C4-2B (cell line): ENCODE measurements at regions not wholly inside any gene's neighbourhood (a gene's known extent, or its start where the extent isn't known, plus 50 kb on each side); places are given as distances from the start of the nearest gene placed in this dataset.

Experiments used
- H3K27ac ChIP-seq: fragments of 450-650 bp; 2 replicates; pipeline ENCODE4 v1.5.1; 2017
- ZFX ChIP-seq: fragments of 450-650 bp; IDR thresholded peaks from 2 replicates; pipeline ENCODE4 v1.6.1; 2017
- TF ChIP-seq, protein P1 (sequence below): fragments of 450-650 bp; conservative IDR thresholded peaks from 2 replicates; pipeline ENCODE4 v1.5.1; 2017; ENCODE audit warnings: mild to moderate bottlenecking

DNA sequence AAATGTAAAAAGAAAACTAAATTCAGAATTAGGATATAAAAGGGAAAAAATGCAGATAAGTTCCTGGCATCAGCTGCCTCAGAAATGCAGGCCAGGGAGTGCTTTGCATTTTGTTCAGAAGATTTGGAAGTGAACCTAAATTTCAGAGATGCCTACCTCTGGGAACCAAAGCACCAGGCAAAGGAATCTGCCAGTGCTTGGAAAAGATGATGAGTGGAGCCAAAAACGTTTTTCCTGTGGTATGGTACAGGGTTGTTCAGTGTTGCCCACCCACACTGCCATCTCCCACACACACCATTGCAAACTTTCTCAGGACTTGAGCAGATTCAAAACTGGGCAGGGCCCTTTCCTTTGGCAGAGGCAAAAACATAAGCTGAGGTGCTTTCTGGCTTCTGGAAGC is 349.5 kb downstream of the TGFB2 start:
- no peak overlapping the region; the same call in 1 of the 2 replicates for H3K27ac ChIP-seq
- no peak for TF ChIP-seq ZFX
- TF ChIP-seq, protein P1, sequence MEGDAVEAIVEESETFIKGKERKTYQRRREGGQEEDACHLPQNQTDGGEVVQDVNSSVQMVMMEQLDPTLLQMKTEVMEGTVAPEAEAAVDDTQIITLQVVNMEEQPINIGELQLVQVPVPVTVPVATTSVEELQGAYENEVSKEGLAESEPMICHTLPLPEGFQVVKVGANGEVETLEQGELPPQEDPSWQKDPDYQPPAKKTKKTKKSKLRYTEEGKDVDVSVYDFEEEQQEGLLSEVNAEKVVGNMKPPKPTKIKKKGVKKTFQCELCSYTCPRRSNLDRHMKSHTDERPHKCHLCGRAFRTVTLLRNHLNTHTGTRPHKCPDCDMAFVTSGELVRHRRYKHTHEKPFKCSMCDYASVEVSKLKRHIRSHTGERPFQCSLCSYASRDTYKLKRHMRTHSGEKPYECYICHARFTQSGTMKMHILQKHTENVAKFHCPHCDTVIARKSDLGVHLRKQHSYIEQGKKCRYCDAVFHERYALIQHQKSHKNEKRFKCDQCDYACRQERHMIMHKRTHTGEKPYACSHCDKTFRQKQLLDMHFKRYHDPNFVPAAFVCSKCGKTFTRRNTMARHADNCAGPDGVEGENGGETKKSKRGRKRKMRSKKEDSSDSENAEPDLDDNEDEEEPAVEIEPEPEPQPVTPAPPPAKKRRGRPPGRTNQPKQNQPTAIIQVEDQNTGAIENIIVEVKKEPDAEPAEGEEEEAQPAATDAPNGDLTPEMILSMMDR: no peak

DNA sequence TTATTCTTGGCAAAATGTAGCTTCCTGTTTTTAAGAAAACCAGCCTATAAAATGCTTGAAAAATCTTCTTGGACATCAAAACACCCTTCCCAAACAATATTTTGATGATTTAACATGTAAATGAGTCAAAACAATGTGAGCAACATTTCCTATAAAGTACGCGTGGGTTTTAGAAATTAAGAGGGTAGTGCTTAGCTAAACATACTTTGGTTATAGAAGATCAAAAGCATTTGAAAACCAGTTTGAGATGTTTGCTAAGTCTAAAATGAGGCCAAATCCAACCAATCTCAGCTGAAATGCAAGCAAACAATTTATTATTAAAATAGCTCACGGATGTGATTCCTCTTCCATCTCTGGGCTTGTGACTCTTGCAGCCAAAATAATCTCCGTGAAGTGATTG is 350.4 kb downstream of the TGFB2 start:
- no peak overlapping the region for H3K27ac ChIP-seq
- TF ChIP-seq, protein P1: no peak
- TF ChIP-seq ZFX: no peak

DNA sequence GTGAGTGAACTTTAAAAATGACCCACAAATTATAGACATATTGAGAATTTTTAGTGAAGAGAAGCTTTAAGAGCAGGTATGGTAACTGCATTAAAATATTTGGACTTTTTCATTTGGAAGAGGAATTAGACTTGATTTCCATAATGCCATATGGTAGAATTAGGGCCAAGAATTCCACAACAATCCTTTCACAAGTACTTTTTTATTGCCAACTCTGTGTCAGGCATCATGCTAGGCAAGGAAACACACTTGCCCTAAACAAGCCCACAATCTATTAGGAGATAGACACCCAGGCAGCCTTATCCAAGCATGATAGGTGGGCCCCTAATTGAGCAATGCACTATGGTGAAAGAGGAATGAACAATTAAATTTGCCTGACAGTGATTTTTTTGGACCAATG is 353.0 kb downstream of the TGFB2 start:
- TF ChIP-seq ZFX: no peak
- TF ChIP-seq, protein P1: no peak

DNA sequence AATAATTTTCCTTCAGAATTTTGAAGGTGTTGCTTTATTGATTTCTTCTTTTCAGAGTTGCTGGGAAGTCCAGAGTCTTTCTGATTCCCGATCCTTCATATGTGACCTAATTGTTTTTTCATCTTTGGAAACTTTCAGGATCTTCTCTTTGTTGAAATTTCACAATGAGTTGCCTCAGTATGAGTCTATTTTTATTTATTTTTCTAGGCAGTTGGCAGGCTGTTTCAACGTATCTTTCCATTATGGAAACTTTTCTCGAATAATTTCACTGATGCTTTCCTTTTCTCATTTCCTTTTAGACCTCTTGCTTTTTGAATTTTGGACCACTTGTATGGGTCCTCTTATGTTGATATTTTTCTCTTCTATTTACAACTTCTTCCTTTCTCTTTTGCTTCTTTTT is 354.3 kb downstream of the TGFB2 start:
- TF ChIP-seq, protein P1: no peak
- TF ChIP-seq ZFX: no peak
- no peak overlapping the region for H3K27ac ChIP-seq

More for the DNA sequence above, 353.0 kb downstream of the TGFB2 start:
- no peak overlapping the region for H3K27ac ChIP-seq

DNA sequence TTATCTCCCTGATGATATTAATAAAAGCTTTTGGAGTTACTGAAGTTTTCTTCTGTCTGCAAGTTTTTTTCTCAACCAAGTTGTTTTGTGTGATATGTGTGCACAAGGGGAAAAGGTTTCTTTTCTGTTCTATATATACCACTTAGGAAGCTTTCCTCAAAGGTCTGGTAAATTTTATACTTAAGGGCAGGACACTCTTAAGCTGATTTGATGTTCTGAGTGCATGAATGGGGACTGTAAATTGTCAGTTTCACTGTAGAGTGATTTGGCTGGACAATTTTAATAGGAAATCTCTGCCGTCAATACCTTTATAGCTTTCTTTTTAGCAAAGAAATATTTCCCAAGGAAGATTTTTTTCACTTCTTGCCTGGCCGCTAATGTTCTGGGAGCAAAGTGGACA is 354.7 kb downstream of the TGFB2 start:
- no peak for TF ChIP-seq ZFX
- TF ChIP-seq, protein P1: no peak
- no peak overlapping the region for H3K27ac ChIP-seq

DNA sequence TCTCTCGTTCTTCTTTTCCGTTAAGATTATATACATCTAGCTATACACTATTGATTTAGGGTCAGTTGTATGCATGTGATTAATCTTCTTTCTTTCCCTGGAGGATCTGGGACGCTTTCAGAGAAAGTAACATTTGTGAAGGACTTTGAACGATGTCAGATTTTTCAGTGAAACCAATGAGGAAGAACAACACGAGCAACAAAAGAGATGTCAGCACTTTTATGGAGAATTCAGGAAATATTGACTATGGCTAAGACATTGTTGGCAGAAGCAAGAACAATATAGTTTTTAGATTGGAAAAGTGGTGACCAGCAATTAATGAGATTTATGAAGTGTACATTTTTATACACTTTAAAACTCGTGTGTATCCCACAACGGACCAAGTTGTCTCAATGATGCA is 355.5 kb downstream of the TGFB2 start:
- no peak for TF ChIP-seq ZFX
- H3K27ac ChIP-seq: no peak overlapping the region

DNA sequence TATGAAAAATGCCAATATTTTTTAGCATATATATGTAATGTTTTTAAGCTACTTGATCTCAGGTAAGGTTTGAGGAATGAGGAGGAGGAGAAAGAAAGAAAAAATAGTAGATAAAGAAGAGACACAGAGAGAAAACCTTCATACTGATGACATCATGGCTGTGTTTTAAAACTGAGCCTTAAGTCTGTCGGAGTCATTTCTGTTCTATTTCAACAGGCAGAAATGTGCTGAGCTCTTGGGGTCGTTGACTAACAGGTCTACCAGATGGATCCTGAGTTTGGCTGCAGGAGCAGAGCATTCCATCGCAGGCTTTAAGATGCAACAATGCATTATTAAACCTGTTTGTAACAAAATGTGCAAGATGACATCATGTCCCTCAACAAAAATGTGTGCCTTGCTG is 356.0 kb downstream of the TGFB2 start:
- H3K27ac ChIP-seq: no peak overlapping the region
- TF ChIP-seq ZFX: no peak
- TF ChIP-seq, protein P1: no peak

DNA sequence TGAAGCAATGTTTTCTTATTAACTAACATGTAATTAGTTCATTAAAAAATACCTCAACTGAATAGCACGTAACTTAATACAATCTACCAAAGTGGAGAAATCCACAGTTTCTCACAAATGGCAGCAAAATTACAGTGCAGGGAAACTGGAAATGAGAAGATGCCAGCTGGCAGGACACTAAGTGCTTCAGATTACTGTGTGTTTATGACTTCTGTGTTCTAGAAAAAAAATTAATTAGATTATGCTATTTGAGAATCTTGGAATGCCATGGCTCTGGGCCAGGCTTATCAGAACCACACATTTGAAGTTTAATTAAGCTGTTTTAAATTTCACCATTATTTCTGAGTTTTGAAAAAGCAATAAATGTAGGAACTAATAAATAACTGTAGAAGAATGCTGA is 357.6 kb downstream of the TGFB2 start:
- TF ChIP-seq, protein P1: no peak
- TF ChIP-seq ZFX: no peak

More for the DNA sequence above, 357.6 kb downstream of the TGFB2 start:
- no peak overlapping the region for H3K27ac ChIP-seq
